Muscle of arm (tissue), 1 donor: ENCODE measurements at regions not wholly inside any gene's neighbourhood (a gene's known extent, or its start where the extent isn't known, plus 50 kb on each side); places are given as distances from the start of the nearest gene placed in this dataset.

Experiments
- DNase-seq: peaks from one replicate; pipeline ENCODE4 v3.0.0-alpha.2; 2013

DNA sequence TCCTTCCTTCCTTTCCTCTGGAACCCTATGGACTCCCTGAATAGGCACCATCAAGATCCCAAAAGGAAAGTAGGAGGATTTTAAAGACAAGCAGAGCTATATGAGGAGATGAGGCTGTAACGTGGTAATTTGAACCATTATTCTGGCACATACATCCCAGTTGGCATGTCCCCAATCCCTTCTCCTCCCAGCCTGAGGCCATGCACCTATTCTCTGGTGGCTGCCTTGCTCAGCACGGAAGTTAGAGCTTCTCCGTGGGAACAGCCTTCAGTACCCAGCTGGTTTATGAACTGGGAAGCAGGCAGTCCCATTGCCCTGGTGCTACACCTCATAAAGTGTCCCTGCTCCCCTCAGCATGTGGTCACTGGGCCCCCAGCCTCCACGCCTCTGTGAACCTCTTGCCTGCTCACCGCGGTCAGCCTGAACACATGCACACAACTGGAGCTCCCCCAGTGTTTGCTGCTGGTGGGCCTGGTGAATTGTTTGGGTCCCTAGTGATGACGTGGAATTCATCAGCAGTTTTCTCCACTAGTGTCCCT is 139.9 kb upstream of the PLET1 start:
- DNase-seq: no peak

DNA sequence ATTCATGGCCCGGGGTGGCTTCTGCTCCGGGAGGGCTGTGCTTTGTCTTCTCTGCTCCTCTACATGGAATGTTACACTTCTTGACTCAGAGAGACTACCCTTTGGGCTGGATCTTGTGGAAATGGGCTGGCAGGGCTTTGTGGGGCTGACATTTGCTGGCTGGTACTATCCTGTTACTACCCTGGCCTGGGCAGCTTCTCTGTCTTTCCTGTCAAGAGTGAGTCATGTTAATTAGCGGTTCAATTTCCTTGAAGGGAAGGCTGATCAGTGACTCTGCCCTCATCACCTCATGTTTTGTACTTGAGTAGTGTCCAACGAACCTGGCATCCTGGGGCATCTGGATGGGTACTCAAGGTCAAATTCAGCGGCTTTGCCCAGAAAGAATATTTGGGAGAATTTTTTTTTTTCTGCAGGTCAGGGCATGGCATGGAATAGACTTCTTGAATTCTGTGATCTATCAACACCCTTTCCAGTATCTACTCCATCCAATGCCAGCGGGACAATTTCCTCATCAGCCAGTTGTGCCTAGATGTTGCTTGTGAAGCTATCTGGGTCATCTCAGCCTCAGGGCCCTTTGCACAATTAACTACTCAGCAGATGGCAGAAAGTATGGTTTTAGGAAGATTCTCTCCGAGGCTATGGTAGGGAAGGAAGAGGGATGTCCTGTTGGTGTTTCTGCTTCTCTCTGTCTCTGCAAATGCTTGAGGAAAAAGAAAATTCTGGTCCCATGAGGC is 140.5 kb upstream of the PLET1 start:
- DNase-seq: no peak

DNA sequence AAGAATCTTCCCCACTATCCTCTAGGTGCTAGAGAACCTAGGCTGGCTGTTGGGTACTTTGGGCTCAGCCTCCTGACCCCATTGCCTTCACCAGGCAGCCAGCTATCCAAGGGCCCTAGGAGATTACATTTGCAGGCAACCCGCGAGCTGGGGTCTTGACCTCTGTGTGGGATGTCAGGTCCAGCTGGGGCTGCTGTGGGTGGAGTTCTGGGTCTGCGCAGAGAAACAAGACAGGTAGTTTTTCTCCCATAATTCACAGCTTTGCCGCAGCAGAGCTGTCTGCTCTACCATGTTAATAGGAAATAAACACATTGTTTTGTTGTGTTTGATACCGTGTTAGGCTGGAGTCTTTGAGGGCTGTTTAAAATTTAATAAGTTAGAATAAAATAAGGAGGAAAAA is 142.8 kb upstream of the PLET1 start:
- no peak for DNase-seq

DNA sequence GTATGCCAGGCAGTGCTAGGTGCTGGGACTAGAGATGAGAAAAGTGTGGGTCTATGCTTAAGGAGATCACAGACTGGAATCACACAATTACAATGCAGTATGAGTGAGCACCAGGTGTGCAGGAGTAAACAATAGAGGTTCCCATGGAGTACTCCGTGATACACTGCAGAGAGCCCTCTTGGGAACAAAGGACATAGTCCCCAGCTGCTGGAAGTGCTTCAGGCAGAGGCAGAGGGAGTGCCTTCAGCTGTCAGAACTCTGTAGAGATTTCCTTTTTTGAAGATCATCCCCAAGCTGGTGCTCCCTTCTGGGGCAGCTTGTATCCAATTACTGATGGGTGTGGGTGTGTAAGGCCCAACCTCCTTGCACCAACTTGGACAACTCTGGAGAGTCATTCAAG is 143.5 kb upstream of the PLET1 start:
- no peak for DNase-seq

DNA sequence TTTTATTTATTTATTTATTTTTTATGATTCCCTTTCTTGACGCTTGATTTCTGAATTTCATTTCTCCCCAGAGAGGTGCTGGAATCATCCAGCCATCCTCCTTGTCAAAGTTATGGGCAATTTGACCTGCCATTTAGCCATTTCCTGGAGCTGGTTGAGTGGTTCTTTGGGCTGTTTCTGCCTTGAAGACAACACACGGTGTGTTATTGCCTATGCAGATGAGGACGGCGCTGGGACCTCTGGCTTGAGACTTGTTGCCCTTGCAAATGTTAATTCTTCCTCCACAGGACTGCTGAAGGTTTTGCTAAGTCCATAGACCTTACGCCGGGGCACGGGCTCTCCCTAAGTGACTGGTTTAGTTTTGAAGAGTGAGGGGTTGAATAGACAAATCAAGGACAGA is 147.9 kb upstream of the PLET1 start:
- DNase-seq: no peak

DNA sequence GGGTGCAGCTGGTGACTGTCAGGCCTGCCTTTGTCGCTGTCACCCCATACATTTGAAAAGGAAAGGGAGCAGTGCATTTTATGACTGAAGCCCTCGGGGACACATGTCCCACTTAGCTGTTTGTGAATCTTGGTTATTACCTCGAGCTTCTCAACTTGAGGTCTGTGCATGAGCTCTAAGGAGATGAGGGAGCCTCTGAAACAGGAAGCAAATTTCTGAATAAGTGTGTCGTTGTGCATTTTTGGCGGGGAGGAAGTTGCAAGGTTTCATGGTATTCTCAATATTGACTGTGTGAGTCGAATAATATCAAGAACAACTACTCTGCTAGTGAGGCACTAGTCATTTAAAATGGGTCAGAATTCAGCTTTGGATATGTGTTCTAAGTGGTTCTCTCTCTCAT is 149.7 kb upstream of the PLET1 start:
- no peak for DNase-seq

DNA sequence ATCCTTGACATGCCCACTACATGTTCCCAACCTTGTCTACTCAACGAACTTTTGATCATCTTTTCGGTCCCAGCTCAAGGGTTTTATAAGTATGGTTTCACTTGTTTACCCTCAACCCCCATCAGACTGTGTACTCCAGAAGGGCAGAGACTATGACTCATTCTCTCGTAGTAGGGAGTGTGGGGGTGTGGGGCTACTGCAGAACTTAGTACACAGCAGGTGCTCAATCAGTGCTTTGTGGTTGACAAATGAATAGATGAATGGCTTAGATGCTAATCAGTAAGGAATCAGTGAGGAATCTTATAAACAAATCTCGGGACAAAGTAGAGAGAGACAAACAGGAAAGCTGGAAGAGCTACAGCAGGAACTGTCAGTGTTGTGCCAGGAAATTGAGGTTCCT is 151.7 kb upstream of the PLET1 start:
- DNase-seq: no peak

- DNase-seq: no peak
Observed at GRCh38 chr11:112417339-112417738, 156.7 kb upstream of the PLET1 start.

DNA sequence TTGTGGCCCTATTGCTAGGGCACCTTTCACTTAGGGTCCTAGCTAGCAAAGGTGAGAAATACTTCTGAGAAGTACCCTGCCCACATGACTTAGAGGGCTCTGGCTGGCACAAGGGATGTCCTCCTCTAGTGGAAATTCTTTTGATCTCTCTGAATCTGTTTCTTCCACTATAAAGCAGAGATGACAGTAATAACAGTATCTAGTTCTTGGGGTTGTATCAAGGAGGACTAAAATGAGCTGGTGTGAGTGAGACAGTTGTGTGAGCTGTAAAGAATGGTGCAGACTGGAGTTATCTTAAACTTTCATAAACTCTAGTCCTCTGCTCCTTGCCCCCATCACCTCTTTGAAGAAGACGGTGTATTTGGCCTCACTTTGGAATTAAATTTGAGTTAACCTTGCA is 157.8 kb upstream of the PLET1 start:
- no peak for DNase-seq

DNA sequence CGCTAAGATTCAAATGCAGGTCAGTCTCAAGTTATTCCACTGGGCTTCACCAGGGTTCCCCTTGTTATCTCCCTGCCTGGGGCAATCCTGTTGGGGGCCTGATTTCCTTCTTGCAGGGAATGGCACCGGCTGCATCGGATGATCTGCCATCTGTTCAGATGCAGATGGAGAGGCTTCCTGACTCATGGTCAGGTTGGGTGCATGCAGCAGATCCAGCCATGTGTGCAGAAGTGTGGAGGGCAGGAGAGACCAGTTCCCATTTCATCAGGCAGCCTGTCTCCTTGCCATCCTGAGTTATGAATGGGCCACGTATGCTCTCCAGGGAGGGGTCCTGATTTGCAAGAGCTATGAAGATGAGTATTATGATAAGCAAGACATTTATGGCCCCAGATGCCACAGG is 161.2 kb upstream of the PLET1 start:
- no peak for DNase-seq

DNA sequence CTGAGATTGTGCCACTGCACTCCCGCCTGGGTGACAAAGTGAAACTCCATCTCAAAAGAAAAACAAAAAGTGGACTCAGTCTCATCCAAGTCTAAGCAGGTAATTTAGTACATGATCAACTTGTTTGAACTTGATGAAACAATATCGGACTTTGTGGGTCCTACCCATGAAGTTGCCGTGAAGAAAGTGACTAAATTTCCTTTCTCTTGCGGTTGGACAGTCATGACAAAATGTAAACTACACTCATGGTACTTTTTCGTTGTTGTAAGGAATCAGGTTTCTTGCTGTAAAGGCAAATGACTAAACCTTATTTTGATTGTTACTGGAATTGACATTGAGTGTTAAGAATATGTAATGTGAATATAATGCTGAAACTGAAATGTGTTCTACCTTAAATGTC is 164.5 kb upstream of the PLET1 start:
- DNase-seq: no peak

- no peak for DNase-seq
Observed at GRCh38 chr11:112437096-112437495, 176.4 kb upstream of the PLET1 start.

DNA sequence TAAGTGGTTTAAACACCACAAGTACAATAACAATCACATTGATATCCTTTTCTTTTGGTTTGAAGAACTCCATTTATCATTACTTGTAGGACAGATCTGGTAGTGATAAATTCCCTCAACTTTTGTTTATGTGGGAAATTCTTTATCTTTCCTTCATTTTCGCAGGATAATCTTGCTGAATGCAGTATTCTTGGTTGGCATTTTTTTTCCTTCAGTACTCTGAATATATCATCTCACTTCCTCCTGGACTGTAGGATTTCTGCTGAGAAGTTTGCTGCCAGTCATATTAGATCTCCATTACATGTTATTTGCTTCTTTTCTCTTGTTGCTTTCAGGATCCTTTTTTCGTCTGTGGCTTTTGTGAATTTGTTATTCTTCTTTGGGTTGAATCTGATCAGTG is 179.0 kb upstream of the PLET1 start:
- DNase-seq: no peak

DNA sequence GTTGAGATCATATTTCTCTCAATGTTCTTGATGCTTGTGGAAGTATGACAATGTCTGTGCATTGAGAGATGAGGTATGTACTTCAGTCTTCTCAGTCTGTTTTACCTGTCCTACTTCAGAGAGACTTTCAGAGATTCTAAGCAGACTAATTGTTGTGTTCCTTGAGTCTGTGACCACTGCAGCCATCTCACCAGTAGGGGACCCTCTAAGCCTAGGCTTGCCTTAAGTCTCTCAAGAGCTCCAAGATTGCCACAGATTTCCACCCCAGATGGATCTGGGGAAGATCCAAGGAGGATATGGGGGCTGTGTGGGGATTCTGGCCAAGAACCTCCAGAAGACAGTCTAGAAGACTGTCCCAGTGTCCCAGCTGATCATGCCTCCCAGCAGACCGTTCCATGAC is 179.9 kb upstream of the PLET1 start:
- DNase-seq: no peak

- no peak for DNase-seq
Observed at GRCh38 chr11:112448168-112448567, 187.5 kb upstream of the PLET1 start.

- DNase-seq: no peak
Observed at GRCh38 chr11:112448806-112449205, 188.1 kb upstream of the PLET1 start.

GRCh38 chr11:112451250-112451649 is 190.6 kb upstream of the PLET1 start:
- no peak for DNase-seq

- no peak for DNase-seq
Observed at GRCh38 chr11:112453601-112454577, 193.2 kb upstream of the PLET1 start.

- no peak for DNase-seq
Observed at GRCh38 chr11:112454841-112455240, 194.2 kb upstream of the PLET1 start.

DNA sequence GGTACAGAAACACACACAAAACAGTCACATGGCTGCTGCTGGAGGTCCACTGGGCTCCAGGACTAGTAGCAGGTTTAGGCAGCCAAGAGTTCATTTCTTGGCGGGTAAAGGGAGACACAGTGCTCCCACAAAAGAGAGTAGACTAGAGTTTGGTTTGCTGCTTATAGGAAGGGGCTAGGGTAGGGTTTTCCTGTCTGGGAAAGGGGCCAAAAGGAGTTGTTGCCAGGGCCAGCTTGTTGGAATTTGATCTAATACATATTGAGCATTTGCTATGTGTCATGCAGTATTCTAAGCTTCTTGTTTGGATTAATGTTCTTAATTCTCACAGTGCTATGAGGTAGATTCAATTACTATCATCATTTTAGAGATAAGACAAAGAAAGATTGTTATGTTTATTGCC is 195.1 kb upstream of the PLET1 start:
- no peak for DNase-seq

DNA sequence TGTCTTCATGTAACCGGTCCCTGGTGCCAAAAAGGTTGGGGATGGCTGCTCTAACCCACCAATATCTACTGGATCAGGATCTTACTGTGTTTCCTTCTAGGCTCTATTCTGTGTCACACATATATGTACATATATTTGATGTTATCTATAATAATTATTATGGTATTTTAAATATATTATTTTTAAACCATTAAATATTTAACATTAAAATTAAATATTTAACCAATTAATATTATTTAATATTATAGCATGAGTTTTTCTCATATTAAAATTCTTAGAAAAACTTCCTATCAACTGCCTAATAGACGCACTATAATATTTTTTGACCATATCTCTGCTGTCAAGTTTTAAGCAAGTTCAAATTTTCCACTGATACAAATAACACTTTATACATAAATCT is 196.9 kb upstream of the PLET1 start:
- no peak for DNase-seq

GRCh38 chr11:112459001-112459400 is 198.3 kb upstream of the PLET1 start:
- peak; percentile 4 for DNase-seq

DNA sequence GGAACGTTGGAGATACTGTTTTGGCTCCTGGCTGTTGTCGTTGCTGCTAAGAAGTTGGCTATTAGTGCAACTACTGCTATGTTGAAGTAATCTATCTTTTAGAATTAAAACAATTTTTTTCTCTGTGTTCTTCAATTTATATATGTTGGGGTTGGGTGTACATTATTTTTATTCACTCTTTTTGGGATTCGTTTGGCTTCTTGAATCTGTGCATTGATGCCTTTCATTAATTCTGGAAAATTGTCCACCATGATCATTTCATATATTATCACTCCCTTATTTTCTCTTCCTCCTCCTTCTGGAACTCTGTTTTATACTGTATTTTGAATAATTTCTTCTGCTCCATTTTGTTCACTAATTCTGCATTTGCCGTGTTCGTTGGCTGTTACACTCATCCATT is 199.5 kb upstream of the PLET1 start:
- DNase-seq: no peak
